ENCODE measurements at regions not wholly inside any gene's neighbourhood (a gene's known extent, or its start where the extent isn't known, plus 50 kb on each side); places are given as distances from the start of the nearest gene placed in this dataset.

GRCh38 chr3:39568508-39568907 is 101.0 kb downstream of the MOBP start:
- Mint-ChIP-seq H3K36me3 (ENCODE audit: low read depth) (no peaks in the 10 kb centered on the region), H3K4me1 (peaks cover 10% of the 10 kb centered on the region)
- no peak for DNase-seq (ENCODE audit: low spot score)

GRCh38 chr3:39569095-39569494 is 101.6 kb downstream of the MOBP start:
- H3K27ac Mint-ChIP-seq = no peak overlapping the region
- no peaks in the 10 kb centered on the region for H3K36me3 Mint-ChIP-seq (ENCODE audit: low read depth)
- Histone ChIP-seq H3K27ac (ENCODE audit: low read depth) (no peak overlapping the region), H3K79me2 (replicated peaks; ENCODE audit: insufficient read depth) (no peaks in the 10 kb centered on the region), H3K4me2 (no peak overlapping the region), H2AFZ (no peak overlapping the region), H3K27me3 (ENCODE audit: insufficient read depth) (no peaks in the 10 kb centered on the region), H3K9me2 (ENCODE audit: insufficient read depth) (peaks cover 8% of the 10 kb centered on the region), H3F3A (replicated peaks; ENCODE audit: low read depth) (no peaks in the 10 kb centered on the region), H3K4me3 (no peak overlapping the region), H4K20me1 (replicated peaks; ENCODE audit: insufficient read depth) (no peaks in the 10 kb centered on the region), H3K36me3 (ENCODE audit: insufficient read depth) (no peaks in the 10 kb centered on the region), H3K4me1 (ENCODE audit: insufficient read depth) (no peaks in the 10 kb centered on the region; the same call in 1 of the 2 replicates)
- ATAC-seq = no peak
- no peak for DNase-seq (ENCODE audit: low spot score)
- peaks cover 11% of the 10 kb centered on the region for H3K4me1 Mint-ChIP-seq
- no peaks in the 10 kb centered on the region for H3K9me3 Mint-ChIP-seq
- H3K4me3 Mint-ChIP-seq = no peak overlapping the region
- no peaks in the 10 kb centered on the region for H3K27me3 Mint-ChIP-seq (ENCODE audit: insufficient read depth, low read depth, poor library complexity)
- TF ChIP-seq NANOG (IDR thresholded peaks at IDR 0.05; ENCODE audit: borderline replicate concordance) = no peak
- TF ChIP-seq EZH2phosphoT487 (IDR thresholded peaks at IDR 0.05; ENCODE audit: unreplicated experiment) = no peak
- no peak for TF ChIP-seq STAT1 (IDR thresholded peaks at IDR 0.05; ENCODE audit: unreplicated experiment)
- no peak for TF ChIP-seq ZNF331 (CRISPR knock-in tag; IDR thresholded peaks at IDR 0.05; ENCODE audit: low read depth)
- TF ChIP-seq REST (IDR thresholded peaks at IDR 0.05; ENCODE audit: unreplicated experiment) = no peak
- TF ChIP-seq ZNF462 (CRISPR knock-in tag; IDR thresholded peaks at IDR 0.05) = no peak
- TF ChIP-seq POLR2AphosphoS5 (IDR thresholded peaks at IDR 0.05; ENCODE audit: low read depth) = no peak
- TF ChIP-seq JUNB (IDR thresholded peaks at IDR 0.05; ENCODE audit: unreplicated experiment) = no peak
- no peak for TF ChIP-seq EZH2 (IDR thresholded peaks at IDR 0.05; ENCODE audit: low read depth, unreplicated experiment)
- no peak for TF ChIP-seq CREB1 (CRISPR knock-in tag; IDR thresholded peaks at IDR 0.05; ENCODE audit: low read depth)

More at GRCh38 chr3:39568508-39568907, 101.0 kb downstream of the MOBP start:
- no peak for ATAC-seq
- Histone ChIP-seq H3K9me2 (ENCODE audit: insufficient read depth) (peaks cover 7% of the 10 kb centered on the region; the same call in 1 of the 2 replicates), H3K4me3 (no peak overlapping the region), H3K79me2 (replicated peaks; ENCODE audit: insufficient read depth) (no peaks in the 10 kb centered on the region), H3F3A (replicated peaks; ENCODE audit: low read depth) (no peaks in the 10 kb centered on the region), H3K4me2 (no peak overlapping the region), H3K27me3 (ENCODE audit: insufficient read depth) (no peaks in the 10 kb centered on the region), H2AFZ (no peak overlapping the region), H4K20me1 (replicated peaks; ENCODE audit: insufficient read depth) (no peaks in the 10 kb centered on the region), H3K36me3 (ENCODE audit: insufficient read depth) (no peaks in the 10 kb centered on the region), H3K27ac (ENCODE audit: low read depth) (no peak overlapping the region), H3K4me1 (ENCODE audit: insufficient read depth) (no peaks in the 10 kb centered on the region; the same call in 1 of the 2 replicates)
- H3K27me3 Mint-ChIP-seq (ENCODE audit: insufficient read depth, low read depth, poor library complexity) = no peaks in the 10 kb centered on the region
- no peak overlapping the region for H3K4me3 Mint-ChIP-seq
- H3K27ac Mint-ChIP-seq = no peak overlapping the region
- H3K9me3 Mint-ChIP-seq = no peaks in the 10 kb centered on the region
- TF ChIP-seq ETS1 (IDR thresholded peaks at IDR 0.05) (no peak), ZNF331 (CRISPR knock-in tag; IDR thresholded peaks at IDR 0.05; ENCODE audit: low read depth) (no peak)

Measured in GM23338 (cell line).